AG09319 (cell line): ENCODE measurements at regions not wholly inside any gene's neighbourhood (a gene's known extent, or its start where the extent isn't known, plus 50 kb on each side); places are given as distances from the start of the nearest gene placed in this dataset.

Experiments
- DNase-seq: peaks from one replicate; pipeline ENCODE4 v3.0.0-alpha.2; 2010; ENCODE audit warnings: low read depth; ENCODE audit errors: extremely low read depth
- TF ChIP-seq, protein P1 (sequence below): IDR thresholded peaks from 2 replicates; pipeline ENCODE4 v1.5.1; 2011; ENCODE audit warnings: low read depth, mild to moderate bottlenecking, inconsistent platforms, low read length, moderate library complexity

GRCh38 chr6:91476000-91476399, 889.1 kb upstream of the MAP3K7 start:
- no peak for DNase-seq

GRCh38 chr6:91465393-91465792, 878.5 kb upstream of the MAP3K7 start:
- TF ChIP-seq, protein P1, sequence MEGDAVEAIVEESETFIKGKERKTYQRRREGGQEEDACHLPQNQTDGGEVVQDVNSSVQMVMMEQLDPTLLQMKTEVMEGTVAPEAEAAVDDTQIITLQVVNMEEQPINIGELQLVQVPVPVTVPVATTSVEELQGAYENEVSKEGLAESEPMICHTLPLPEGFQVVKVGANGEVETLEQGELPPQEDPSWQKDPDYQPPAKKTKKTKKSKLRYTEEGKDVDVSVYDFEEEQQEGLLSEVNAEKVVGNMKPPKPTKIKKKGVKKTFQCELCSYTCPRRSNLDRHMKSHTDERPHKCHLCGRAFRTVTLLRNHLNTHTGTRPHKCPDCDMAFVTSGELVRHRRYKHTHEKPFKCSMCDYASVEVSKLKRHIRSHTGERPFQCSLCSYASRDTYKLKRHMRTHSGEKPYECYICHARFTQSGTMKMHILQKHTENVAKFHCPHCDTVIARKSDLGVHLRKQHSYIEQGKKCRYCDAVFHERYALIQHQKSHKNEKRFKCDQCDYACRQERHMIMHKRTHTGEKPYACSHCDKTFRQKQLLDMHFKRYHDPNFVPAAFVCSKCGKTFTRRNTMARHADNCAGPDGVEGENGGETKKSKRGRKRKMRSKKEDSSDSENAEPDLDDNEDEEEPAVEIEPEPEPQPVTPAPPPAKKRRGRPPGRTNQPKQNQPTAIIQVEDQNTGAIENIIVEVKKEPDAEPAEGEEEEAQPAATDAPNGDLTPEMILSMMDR, result no peak
- no peak for DNase-seq

More at GRCh38 chr6:91476000-91476399, 889.1 kb upstream of the MAP3K7 start:
- TF ChIP-seq, protein P1, result no peak

- no peak for DNase-seq
- TF ChIP-seq, protein P1, result no peak
Measured at GRCh38 chr6:91464718-91465117, 877.8 kb upstream of the MAP3K7 start.

- TF ChIP-seq, protein P1, result no peak
Measured at GRCh38 chr6:91464201-91464600, 877.3 kb upstream of the MAP3K7 start.

GRCh38 chr6:91462241-91462640, 875.4 kb upstream of the MAP3K7 start:
- TF ChIP-seq, protein P1, result no peak
- no peak for DNase-seq

More at GRCh38 chr6:91464201-91464600, 877.3 kb upstream of the MAP3K7 start:
- DNase-seq, result no peak

DNA sequence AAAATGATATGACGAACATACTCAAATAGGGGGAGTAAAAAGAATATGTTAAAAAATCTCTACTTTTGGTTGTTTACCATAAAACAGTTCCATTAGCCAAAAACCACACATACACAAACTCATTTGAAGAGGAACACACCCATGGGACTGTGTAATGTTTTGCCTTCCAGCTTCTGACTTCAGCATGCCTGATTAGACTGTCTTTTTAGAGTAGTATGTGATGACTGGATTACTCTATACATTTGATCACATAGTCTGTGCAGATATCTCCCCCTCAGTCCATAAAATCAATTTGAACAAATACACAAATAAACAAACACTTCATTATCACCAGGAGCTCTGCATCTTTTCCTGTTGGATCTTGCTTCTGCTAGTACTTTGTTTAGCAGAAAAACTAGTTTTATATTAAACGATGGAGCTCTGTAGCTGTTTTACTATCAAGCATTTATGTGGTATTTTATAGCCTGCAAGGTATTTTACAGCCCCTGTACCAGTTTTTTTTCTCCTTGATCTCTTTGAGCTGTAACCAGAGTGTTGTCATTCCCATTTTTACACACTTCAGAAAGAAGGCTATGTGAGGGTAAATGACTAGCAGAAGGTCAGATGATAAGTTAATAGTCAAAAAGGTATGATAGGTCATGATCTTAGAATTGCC, 866.5 kb upstream of the MAP3K7 start:
- no peak for DNase-seq
- TF ChIP-seq, protein P1, result no peak

- no peak for DNase-seq
- TF ChIP-seq, protein P1, result no peak
Measured at GRCh38 chr6:91449539-91449938, 862.7 kb upstream of the MAP3K7 start.
